Hematopoietic multipotent progenitor cell treated with erythropoietin and hydrocortisone succinate and interleukin-3 and kit ligand, for 15 days (in vitro differentiated cells): ENCODE measurements at regions not wholly inside any gene's neighbourhood (a gene's known extent, or its start where the extent isn't known, plus 50 kb on each side); places are given as distances from the start of the nearest gene placed in this dataset.

Experiments used
- DNase-seq: peaks from one replicate; pipeline ENCODE4 v3.0.0-alpha.2; 2015; ENCODE audit warnings: low spot score

GRCh38 chr12:32047357-32048212 is 59.1 kb upstream of the BICD1 start:
- DNase-seq = peak; percentile 80

DNA sequence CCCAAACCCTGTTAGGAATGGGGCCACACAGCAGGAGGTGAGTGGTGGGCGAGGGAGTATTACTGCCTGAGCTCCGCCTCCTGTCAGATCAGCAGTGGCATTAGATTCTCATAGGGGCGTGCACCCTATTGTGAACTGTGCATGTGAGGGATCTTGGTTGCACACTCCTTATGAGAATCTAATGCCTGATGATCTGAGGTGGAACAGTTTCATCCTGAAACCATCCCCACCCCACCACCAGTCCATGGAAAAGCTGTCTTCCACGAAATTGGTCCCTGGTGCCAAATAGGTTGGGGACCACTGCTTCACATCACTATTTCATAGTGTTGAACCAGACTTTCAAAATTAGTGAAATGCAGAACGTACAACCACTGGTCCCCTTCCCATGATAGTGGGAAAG is 57.9 kb upstream of the BICD1 start:
- DNase-seq = no peak

DNA sequence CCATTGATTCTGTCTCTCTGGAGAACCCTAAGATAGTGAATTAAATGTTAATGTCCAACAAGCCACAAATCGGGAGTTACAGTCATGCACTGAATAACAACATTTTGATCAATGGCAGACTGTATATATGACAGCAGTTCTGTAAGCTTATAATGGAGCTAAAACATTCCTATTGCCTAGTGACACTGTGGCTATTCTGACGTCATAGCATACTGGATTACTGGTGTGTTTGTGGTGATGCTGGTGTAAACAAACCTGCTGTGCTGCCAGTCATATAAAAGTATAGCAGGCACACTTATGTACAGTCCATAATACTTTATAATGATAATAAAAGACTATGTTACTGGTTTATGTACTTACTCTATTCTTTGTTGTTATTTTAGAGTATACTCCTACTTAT is 56.7 kb upstream of the BICD1 start:
- no peak for DNase-seq

DNA sequence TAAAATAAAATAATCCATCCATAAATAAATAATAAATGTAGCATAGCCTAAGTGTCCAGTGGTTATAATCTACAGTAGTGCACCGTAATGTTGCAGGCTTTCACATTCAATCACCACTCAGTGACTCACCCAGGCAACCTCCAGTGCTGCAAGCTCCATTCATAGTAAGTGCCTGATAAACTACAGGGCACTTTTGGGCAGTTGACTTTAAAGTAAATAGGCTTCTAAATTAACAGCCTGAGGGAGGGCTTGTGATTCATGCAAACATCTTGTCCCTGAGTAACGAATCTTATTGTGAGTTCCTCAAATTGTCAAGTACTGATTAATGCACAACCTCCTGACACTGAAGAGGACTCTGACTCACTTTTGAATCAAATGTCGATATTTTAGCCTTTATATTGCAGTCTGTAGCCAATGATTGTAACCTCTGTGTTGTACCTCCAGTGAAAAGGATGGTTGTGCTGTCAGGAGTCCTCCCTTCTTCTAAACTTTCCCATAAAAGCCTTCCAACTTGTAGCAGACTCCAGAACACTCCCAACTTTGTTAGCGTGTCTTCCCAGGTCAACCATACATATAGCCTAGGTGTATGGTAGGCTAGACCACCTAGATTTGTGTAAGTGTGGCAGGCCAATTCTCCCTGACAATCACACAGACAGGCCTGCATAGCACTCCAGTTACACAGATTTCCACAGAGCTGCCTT is 55.0 kb upstream of the BICD1 start:
- peak; percentile 60 for DNase-seq

DNA sequence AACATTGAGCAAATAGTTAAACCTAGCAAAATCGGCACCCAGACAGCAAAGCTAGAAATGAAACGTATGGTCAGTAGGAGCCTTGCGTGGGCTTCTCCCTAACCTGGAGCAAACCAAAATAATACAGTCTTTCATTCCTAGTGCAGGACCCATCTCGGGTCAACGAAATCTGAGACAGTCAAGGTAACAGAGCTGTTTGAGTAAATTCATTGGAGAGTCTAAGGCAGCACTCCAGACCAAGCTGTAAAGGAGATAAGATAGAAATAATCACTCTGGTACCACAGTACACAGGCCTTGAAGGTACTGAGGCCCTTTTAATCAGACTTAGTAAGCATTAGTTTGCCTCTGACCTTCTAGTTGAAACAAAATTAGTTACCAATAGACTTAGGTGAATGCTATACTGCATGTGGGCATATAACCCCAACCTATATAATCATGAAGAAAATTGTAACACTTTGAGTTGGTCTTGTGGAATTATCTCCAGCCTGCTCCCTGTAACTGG is 54.4 kb upstream of the BICD1 start:
- DNase-seq = peak; percentile 43

- peak; percentile 80 for DNase-seq
Measured at GRCh38 chr12:32053881-32054624, 52.6 kb upstream of the BICD1 start.
